ENCODE measurements at regions not wholly inside any gene's neighbourhood (a gene's known extent, or its start where the extent isn't known, plus 50 kb on each side); places are given as distances from the start of the nearest gene placed in this dataset.

GRCh38 chr12:14314801-14315200 lies 50.7 kb upstream of the ATF7IP start:
- TF ChIP-seq CTCF (IDR thresholded peaks at IDR 0.05; ENCODE audit: borderline replicate concordance, insufficient read depth, low read depth, low read length) = no peak
- H3K4me3 ChIP-seq (ENCODE audit: low read depth, low read length) = no peak overlapping the region

- H3K4me3 ChIP-seq (ENCODE audit: low read depth, low read length) = no peak overlapping the region
- TF ChIP-seq CTCF (IDR thresholded peaks at IDR 0.05; ENCODE audit: borderline replicate concordance, insufficient read depth, low read depth, low read length) = no peak
These were observed 50.0 kb upstream of the ATF7IP start for GRCh38 chr12:14315501-14315900.
